GM10266 (cell line): ENCODE measurements at regions not wholly inside any gene's neighbourhood (a gene's known extent, or its start where the extent isn't known, plus 50 kb on each side); places are given as distances from the start of the nearest gene placed in this dataset.

Source experiments
- DNase-seq: peaks from one replicate; pipeline ENCODE4 v3.0.0; 2012; ENCODE audit errors: extremely low spot score
- CTCF ChIP-seq: IDR thresholded peaks from 2 replicates; pipeline ENCODE4 v1.5.1; 2012; ENCODE audit warnings: mild to moderate bottlenecking, low read depth; ENCODE audit not compliant: control insufficient read depth, insufficient read depth; ENCODE audit errors: missing control alignments

DNA sequence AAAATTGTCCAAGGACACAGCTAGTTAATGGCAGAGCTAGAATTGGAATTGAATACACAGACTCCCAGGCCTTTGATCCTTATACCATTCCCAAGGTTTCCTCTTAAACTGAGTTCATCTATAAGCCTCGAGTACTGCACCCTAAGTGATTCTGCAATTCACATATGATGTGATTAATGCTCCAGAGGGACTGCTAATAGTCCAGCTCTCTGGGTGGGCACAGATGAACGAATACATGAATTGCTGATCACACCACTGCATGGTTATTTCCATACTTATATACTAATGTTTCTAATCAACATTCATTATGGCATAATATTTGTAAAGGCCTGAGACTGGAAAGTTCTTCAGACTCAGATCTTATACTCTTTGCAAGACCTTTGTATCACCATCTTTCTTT, 101.8 kb downstream of the NUFIP1 start:
- TF ChIP-seq CTCF, result no peak
- DNase-seq, result no peak

DNA sequence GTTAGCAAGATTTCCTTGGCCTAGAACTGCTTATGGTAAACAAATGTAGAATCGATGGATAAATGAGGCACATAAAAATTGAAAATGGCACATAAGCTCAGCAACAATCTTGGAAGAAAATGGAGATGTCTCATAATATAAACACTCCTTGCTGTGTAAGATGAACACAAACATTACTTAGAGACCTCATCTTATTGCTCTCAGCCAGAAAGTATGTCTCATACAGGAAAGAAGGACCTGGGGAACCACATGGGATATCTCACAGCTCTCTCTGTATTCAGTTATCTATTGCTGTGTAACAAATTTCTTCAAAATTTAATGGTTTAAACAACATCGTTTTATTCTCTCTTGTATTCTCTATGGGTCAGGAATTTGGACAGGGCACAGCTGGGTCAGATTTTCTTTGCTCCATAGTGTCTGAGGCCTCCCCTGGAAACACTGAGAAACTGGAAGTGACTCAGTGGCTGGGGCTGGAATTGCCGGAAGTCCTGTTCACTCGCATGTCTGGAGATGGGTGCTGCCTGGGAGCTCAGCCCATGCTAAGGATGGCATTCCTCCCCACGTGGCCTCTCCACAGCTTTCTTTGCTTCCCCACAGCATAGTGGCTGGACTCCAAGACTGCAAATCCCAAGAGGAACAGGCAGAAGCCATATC, 105.1 kb downstream of the NUFIP1 start:
- TF ChIP-seq CTCF, result no peak
- DNase-seq, result no peak

DNA sequence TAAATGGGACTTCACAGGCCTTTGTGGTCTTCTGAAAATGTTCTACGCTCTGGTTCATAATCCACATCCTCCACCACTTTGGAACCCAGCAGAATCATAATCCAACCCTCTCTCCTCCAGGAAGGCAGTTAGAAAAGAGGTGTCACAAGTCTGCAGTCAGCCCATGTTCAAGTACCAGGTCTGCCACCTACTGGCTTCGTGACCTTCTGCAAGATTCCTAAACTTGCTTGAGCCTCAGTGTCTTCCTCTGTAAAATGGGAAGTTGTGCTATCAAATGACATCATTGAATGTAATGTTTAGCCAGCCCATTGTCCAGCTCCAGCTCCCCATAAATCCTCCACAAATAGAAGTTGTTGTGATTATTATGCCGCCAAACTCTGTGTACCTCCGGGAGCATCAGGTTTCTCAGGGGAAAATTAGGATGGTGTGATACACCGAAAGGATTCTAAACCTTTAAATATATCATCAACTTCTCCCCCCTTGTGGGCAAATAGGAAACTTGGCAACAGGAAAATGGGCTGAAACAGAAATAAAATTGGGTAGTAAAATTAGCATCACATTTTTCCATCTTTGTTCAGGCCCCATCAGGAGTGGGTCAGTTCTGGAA, 109.7 kb downstream of the NUFIP1 start:
- peak; percentile 50 for TF ChIP-seq CTCF
- DNase-seq, result peak; percentile 27

DNA sequence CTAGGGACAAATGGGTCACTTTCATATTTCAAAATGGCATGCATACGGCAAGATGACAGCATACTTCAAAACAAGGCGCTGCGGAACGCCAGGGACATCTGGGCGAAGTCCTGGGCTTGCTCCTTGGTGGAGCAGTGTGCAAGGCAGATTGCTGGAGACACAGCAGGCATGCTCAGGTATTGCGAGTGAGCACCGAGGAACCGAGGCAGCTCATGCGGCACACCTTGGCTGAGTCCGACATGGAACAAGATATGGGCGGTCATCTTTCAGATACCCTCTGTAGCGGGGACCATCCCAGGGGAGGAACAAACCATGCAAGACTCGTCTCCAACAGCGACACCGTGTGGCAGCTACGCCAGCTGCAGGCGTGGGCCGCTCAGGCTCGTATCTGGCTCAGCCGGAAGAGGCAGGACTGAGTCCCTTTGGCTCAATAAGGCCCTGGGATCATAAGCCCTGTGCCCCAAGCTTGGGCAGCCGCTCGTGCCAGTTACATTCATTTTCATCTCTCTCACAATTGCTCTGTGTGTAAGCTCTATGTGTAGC, 112.4 kb downstream of the NUFIP1 start:
- DNase-seq, result no peak

DNA sequence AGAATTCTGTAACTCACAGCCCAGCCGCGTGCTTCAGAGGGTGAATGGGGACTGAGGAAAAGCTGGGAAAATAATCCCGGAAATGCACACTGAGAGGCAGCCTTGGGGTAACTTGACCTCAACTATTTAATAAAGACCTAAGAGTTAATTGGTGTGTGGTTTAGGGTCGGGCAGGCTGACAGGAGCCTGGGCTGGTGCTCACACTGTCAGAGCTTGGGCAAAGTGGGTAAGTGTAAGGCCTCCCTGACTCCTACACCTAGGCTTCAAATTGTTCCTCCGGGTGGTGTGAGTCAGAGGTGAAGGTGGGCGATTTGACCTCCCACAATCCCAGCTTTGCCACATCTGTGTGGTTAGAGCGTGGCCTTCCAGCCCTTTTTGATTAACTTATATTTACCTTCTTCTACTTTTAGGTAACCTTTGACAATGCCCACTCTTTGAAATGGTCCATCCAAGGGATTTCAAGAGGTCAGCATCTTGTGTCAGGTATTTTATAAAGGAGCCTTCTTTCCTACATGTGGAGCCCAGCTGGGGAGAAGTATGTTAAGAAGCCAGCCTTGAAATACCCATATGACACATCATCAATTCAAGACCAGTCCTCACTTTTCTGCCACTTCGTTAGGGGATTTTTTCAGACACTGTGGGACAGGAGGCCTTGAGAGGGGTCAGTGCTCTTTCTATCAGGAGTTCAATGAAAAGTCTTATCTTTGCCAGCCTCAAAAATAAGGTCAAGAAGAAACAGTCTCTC, 114.2 kb downstream of the NUFIP1 start:
- DNase-seq, result no peak
- TF ChIP-seq CTCF, result no peak

More for the DNA sequence above, 112.4 kb downstream of the NUFIP1 start:
- peak; percentile 32 for TF ChIP-seq CTCF

DNA sequence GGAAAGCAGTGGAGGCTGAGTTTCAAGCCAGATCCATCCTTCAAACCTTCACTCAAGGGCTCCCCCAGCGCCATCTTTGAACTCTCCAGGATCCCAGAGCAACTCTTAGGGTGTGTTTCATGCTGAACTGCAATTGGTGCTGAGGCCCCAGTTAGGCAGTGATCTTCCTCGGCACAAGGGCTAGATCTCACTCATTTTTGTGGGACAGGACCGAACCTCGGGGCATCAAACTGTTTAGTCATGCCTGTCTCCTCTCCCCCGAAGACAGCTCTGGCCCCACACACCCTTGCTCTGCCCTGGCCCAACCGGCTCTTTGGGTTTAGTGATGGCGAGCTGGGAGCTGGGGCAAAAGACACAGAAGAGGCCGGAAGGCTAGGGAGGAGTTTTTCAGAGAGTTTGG, 115.1 kb downstream of the NUFIP1 start:
- no peak for TF ChIP-seq CTCF
- no peak for DNase-seq
